T-cell (primary cell): ENCODE measurements at regions not wholly inside any gene's neighbourhood (a gene's known extent, or its start where the extent isn't known, plus 50 kb on each side); places are given as distances from the start of the nearest gene placed in this dataset.

Source experiments
- ATAC-seq, 4 experiments: fragments of 200-7000 bp in 3 of 4; fragments of 150-1000 bp in 1 of 4; cut with Tn5 transposase; replicated peaks in 1 of 4; 1 replicate in 3 of 4; 2 replicates in 1 of 4; pipeline ENCODE4 v1.10.0; 2021; ENCODE audit warnings: moderate library complexity in 3 of 4, mild to moderate bottlenecking in 2 of 4, moderate number of reproducible peaks in 1 of 4
- CTCF ChIA-PET, 2 donors: fragments of 300-600 bp; sonication (Branson Sonifier 250); formaldehyde crosslinking; loops; one replicate each; lab custom pipeline; 2022; ENCODE audit warnings: antibody characterized with exemption in 2 of 2; lab: Charles Lee
- POLR2A ChIA-PET, 2 donors: fragments of 300-600 bp; sonication (Branson Sonifier 250); formaldehyde crosslinking; loops; one replicate each; lab custom pipeline; 2022; ENCODE audit warnings: antibody characterized with exemption in 2 of 2; lab: Charles Lee
- DNase-seq, 35 experiments: peaks; one replicate each; pipeline versions ENCODE4 v3.0.0 to v3.0.0-alpha.2; 2013 to 2023
- H3K27ac ChIP-seq: one replicate; pipeline ENCODE4 v1.5.1; 2013; ENCODE audit warnings: low read length
- H3K27me3 ChIP-seq, 2 experiments: replicated peaks in 1 of 2; 1 replicate in 1 of 2; 2 replicates in 1 of 2; pipeline versions ENCODE4 v1.6.1 to v1.7.0; 2013; ENCODE audit warnings: low read length in 1 of 2, mixed read lengths in 1 of 2; ENCODE audit not compliant: control insufficient read depth in 2 of 2, insufficient read depth in 2 of 2; ENCODE audit errors: extremely low read depth in 1 of 2
- H3K36me3 ChIP-seq, 2 donors: 1 replicate in 1 of 2; 2 replicates in 1 of 2; pipeline versions ENCODE4 v1.6.1 to v1.7.0; 2013; ENCODE audit warnings: low read length in 1 of 2; ENCODE audit not compliant: control insufficient read depth in 2 of 2, insufficient read depth in 1 of 2; ENCODE audit errors: extremely low read depth in 1 of 2
- H3K4me1 ChIP-seq, 2 experiments: 1 replicate in 1 of 2; 2 replicates in 1 of 2; pipeline versions ENCODE4 v1.6.1 to v1.7.0; 2013; ENCODE audit warnings: low read length in 2 of 2, mixed read lengths in 1 of 2; ENCODE audit not compliant: insufficient read depth in 2 of 2, control insufficient read depth in 1 of 2; ENCODE audit errors: extremely low read depth in 1 of 2
- H3K4me3 ChIP-seq, 2 donors: 1 replicate in 1 of 2; 2 replicates in 1 of 2; pipeline versions ENCODE4 v1.5.1 to v1.7.0; 2013; ENCODE audit warnings: mild to moderate bottlenecking in 2 of 2, low read length in 1 of 2, moderate library complexity in 1 of 2; ENCODE audit not compliant: control insufficient read depth in 1 of 2; ENCODE audit errors: extremely low read depth in 1 of 2
- H3K9me3 ChIP-seq: 2 replicates; pipeline ENCODE4 v1.7.0; 2013
- H3K27ac Mint-ChIP-seq, 2 donors: one replicate each; pipeline ENCODE4 v1.8.0; 2020 to 2021; ENCODE audit warnings: mild to moderate bottlenecking in 2 of 2, mixed read lengths in 2 of 2
- H3K27me3 Mint-ChIP-seq, 2 donors: one replicate each; pipeline ENCODE4 v1.8.0; 2021 to 2022; ENCODE audit warnings: mixed read lengths in 2 of 2
- H3K36me3 Mint-ChIP-seq: one replicate; pipeline ENCODE4 v1.8.0; 2021; ENCODE audit warnings: mixed read lengths
- H3K4me1 Mint-ChIP-seq, 3 donors: one replicate each; pipeline ENCODE4 v1.8.0; 2020 to 2022; ENCODE audit warnings: mixed read lengths in 3 of 3, mild to moderate bottlenecking in 1 of 3
- H3K4me3 Mint-ChIP-seq, 3 donors: one replicate each; pipeline ENCODE4 v1.8.0; 2020 to 2022; ENCODE audit warnings: mild to moderate bottlenecking in 3 of 3, mixed read lengths in 3 of 3, moderate library complexity in 3 of 3
- H3K9me3 Mint-ChIP-seq, 3 donors: one replicate each; pipeline ENCODE4 v1.8.0; 2020 to 2022; ENCODE audit warnings: mixed read lengths in 3 of 3
- WGBS: methylation state at CpG from one replicate; pipeline ENCODE4 v1.1.5; 2013; ENCODE audit warnings: missing lambda C conversion rate; ENCODE audit not compliant: insufficient coverage; 5-methylcytosine and 5-hydroxymethylcytosine counted together

- Mint-ChIP-seq H3K36me3 (no peaks in the 10 kb centered on the region), H3K9me3 (peaks cover 0 to 2% (median 0%) of the 10 kb centered on the region in 3 donors), H3K4me3 (no peak overlapping the region), H3K4me1 (no peaks in the 10 kb centered on the region), H3K27me3 (no peaks in the 10 kb centered on the region), H3K27ac (no peak overlapping the region)
- WGBS = no CpG with 5 or more reads among the region's 2 CpGs
- Histone ChIP-seq H3K4me3 (no peak overlapping the region), H3K27ac (no peak overlapping the region), H3K9me3 (no peaks in the 10 kb centered on the region), H3K36me3 (no peaks in the 10 kb centered on the region), H3K27me3 (no peaks in the 10 kb centered on the region), H3K4me1 (no peaks in the 10 kb centered on the region)
- ATAC-seq (no peak), DNase-seq (no peak)
- POLR2A ChIA-PET = no interaction called here
- CTCF ChIA-PET = no interaction called here
Measured at GRCh38 chr6:98027898-98028297, 744.9 kb upstream of the MMS22L start.

GRCh38 chr6:98033617-98034016 is 750.6 kb upstream of the MMS22L start:
- Mint-ChIP-seq H3K27ac (no peak overlapping the region), H3K27me3 (no peaks in the 10 kb centered on the region), H3K4me1 (no peaks in the 10 kb centered on the region), H3K9me3 (peaks cover 0 to 2% (median 0%) of the 10 kb centered on the region in 3 donors), H3K4me3 (no peak overlapping the region), H3K36me3 (no peaks in the 10 kb centered on the region)
- DNase-seq (no peak), ATAC-seq (no peak)
- Histone ChIP-seq H3K4me1 (no peaks in the 10 kb centered on the region), H3K27ac (no peak overlapping the region), H3K9me3 (no peaks in the 10 kb centered on the region), H3K4me3 (no peak overlapping the region), H3K36me3 (no peaks in the 10 kb centered on the region), H3K27me3 (no peaks in the 10 kb centered on the region)
- WGBS = no CpG with 5 or more reads among the region's 3 CpGs
- POLR2A ChIA-PET = no interaction called here
- CTCF ChIA-PET = no interaction called here

- no peaks in the 10 kb centered on the region for H3K27me3 ChIP-seq
- ATAC-seq (no peak), DNase-seq (no peak)
- no peaks in the 10 kb centered on the region for H3K4me1 ChIP-seq
- H3K9me3 ChIP-seq = no peaks in the 10 kb centered on the region
- H3K36me3 ChIP-seq = no peaks in the 10 kb centered on the region
- no peaks in the 10 kb centered on the region for H3K36me3 Mint-ChIP-seq
- no peak overlapping the region for H3K4me3 ChIP-seq
- H3K27ac ChIP-seq = no peak overlapping the region
- 38% methylated on average over 4 of the region's 5 CpGs for WGBS
- no peak overlapping the region for H3K4me3 Mint-ChIP-seq
- CTCF ChIA-PET = no interaction called here
- POLR2A ChIA-PET = no interaction called here
- no peaks in the 10 kb centered on the region for H3K4me1 Mint-ChIP-seq
- H3K27ac Mint-ChIP-seq = no peak overlapping the region
- peaks cover 0 to 4% (median 0%) of the 10 kb centered on the region in 3 donors for H3K9me3 Mint-ChIP-seq
- peaks cover 0 to 3% of the 10 kb centered on the region in 2 donors for H3K27me3 Mint-ChIP-seq
Measured at GRCh38 chr6:98036344-98036923, 753.4 kb upstream of the MMS22L start.

DNA sequence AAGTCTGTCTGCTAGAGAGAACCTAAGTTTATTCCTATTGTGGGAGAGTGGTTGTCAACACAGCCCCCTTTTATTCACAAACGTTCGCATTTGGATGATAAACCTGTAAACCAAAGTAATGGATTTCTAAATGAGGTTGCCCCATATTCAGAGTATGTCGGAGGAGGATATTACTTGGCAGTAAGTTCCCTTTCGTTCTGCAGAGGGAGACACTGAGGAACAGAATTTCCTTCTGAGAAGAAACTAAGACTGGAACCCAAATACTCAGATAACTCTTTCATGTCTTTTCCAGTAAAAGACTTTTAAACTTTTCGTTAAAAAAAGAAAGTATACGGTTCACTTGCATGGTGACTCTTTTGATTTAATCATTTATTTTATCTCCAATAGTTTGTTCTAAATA is 754.6 kb upstream of the MMS22L start:
- no peak overlapping the region for H3K4me3 Mint-ChIP-seq
- Histone ChIP-seq H3K27me3 (no peaks in the 10 kb centered on the region), H3K4me1 (no peaks in the 10 kb centered on the region), H3K4me3 (no peak overlapping the region), H3K9me3 (no peaks in the 10 kb centered on the region), H3K36me3 (no peaks in the 10 kb centered on the region), H3K27ac (no peak overlapping the region)
- H3K4me1 Mint-ChIP-seq = no peaks in the 10 kb centered on the region
- H3K36me3 Mint-ChIP-seq = no peaks in the 10 kb centered on the region
- CTCF ChIA-PET = interaction anchor here in 1 of 2 donors (0.6 kb wide), 1 partner anchor 26 kb away, joined by 3 read pairs; no protein-coding TSS in a partner anchor
- H3K9me3 Mint-ChIP-seq = peaks cover 0 to 4% (median 0%) of the 10 kb centered on the region in 3 donors
- WGBS = no CpG with 5 or more reads among the region's 6 CpGs
- POLR2A ChIA-PET = no interaction called here
- peaks cover 0 to 3% of the 10 kb centered on the region in 2 donors for H3K27me3 Mint-ChIP-seq
- DNase-seq = no peak
- H3K27ac Mint-ChIP-seq = no peak overlapping the region
- no peak for ATAC-seq

- Mint-ChIP-seq H3K27ac (no peak overlapping the region), H3K27me3 (peaks cover 0 to 3% of the 10 kb centered on the region in 2 donors), H3K9me3 (peaks cover 0 to 4% (median 0%) of the 10 kb centered on the region in 3 donors), H3K4me3 (no peak overlapping the region), H3K36me3 (no peaks in the 10 kb centered on the region), H3K4me1 (no peaks in the 10 kb centered on the region)
- Histone ChIP-seq H3K4me1 (no peaks in the 10 kb centered on the region), H3K9me3 (no peaks in the 10 kb centered on the region), H3K36me3 (no peaks in the 10 kb centered on the region), H3K27ac (no peak overlapping the region), H3K4me3 (no peak overlapping the region), H3K27me3 (no peaks in the 10 kb centered on the region)
- CTCF ChIA-PET = no interaction called here
- POLR2A ChIA-PET = no interaction called here
- no peak for DNase-seq
- ATAC-seq = no peak
- WGBS = no CpG with 5 or more reads among the region's 5 CpGs
Measured at GRCh38 chr6:98039443-98039842, 756.4 kb upstream of the MMS22L start.

GRCh38 chr6:98039904-98040607 is 757.0 kb upstream of the MMS22L start:
- CTCF ChIA-PET = no interaction called here
- WGBS = 0% methylated on average over 1 of the region's 3 CpGs

More at GRCh38 chr6:98039904-98040607, 757.0 kb upstream of the MMS22L start:
- POLR2A ChIA-PET = no interaction called here
- H3K4me3 Mint-ChIP-seq = no peak overlapping the region
- no peak overlapping the region for H3K27ac Mint-ChIP-seq
- ATAC-seq = no peak
- DNase-seq = no peak
- Histone ChIP-seq H3K36me3 (no peaks in the 10 kb centered on the region), H3K27me3 (no peaks in the 10 kb centered on the region), H3K27ac (no peak overlapping the region), H3K9me3 (no peaks in the 10 kb centered on the region), H3K4me1 (no peaks in the 10 kb centered on the region), H3K4me3 (no peak overlapping the region)
- no peaks in the 10 kb centered on the region for H3K4me1 Mint-ChIP-seq
- H3K27me3 Mint-ChIP-seq = peaks cover 0 to 3% of the 10 kb centered on the region in 2 donors
- H3K36me3 Mint-ChIP-seq = no peaks in the 10 kb centered on the region
- H3K9me3 Mint-ChIP-seq = peaks cover 0 to 4% (median 0%) of the 10 kb centered on the region in 3 donors
